Kidney tubule cell (primary cell): ENCODE measurements at regions not wholly inside any gene's neighbourhood (a gene's known extent, or its start where the extent isn't known, plus 50 kb on each side); places are given as distances from the start of the nearest gene placed in this dataset.
A peak's percentile ranks its signal among the peaks of the same experiment; 100 is the strongest.

ENCODE experiments used
- DNase-seq: peaks from one replicate; pipeline ENCODE4 v3.0.0-alpha.2; 2018; ENCODE audit warnings: low spot score

GRCh38 chr2:103810875-103811274, 1043.0 kb upstream of the POU3F3 start:
- DNase-seq = no peak

GRCh38 chr2:103814016-103814415, 1039.9 kb upstream of the POU3F3 start:
- DNase-seq = no peak

GRCh38 chr2:103815731-103816130, 1038.2 kb upstream of the POU3F3 start:
- DNase-seq = no peak

GRCh38 chr2:103817746-103818145, 1036.2 kb upstream of the POU3F3 start:
- no peak for DNase-seq

GRCh38 chr2:103818176-103818575, 1035.7 kb upstream of the POU3F3 start:
- no peak for DNase-seq

- DNase-seq = no peak
These were observed 1034.3 kb upstream of the POU3F3 start for GRCh38 chr2:103819599-103819998.

- DNase-seq = peak; percentile 92
These were observed 1030.1 kb upstream of the POU3F3 start for GRCh38 chr2:103823847-103824246.

- DNase-seq = no peak
These were observed 1006.6 kb upstream of the POU3F3 start for GRCh38 chr2:103847276-103847675.

- DNase-seq = no peak
These were observed 994.7 kb upstream of the POU3F3 start for GRCh38 chr2:103859238-103859637.

GRCh38 chr2:103860016-103860415, 993.9 kb upstream of the POU3F3 start:
- DNase-seq = no peak

- peak; percentile 6 for DNase-seq
These were observed 985.5 kb upstream of the POU3F3 start for GRCh38 chr2:103868396-103868795.

- DNase-seq = peak; percentile 52
These were observed 980.1 kb upstream of the POU3F3 start for GRCh38 chr2:103873716-103874351.

- DNase-seq = no peak
These were observed 978.8 kb upstream of the POU3F3 start for GRCh38 chr2:103875131-103875530.

- no peak for DNase-seq
These were observed 978.4 kb upstream of the POU3F3 start for GRCh38 chr2:103875531-103875930.

GRCh38 chr2:103876611-103877010, 977.3 kb upstream of the POU3F3 start:
- DNase-seq = no peak

- DNase-seq = no peak
These were observed 974.8 kb upstream of the POU3F3 start for GRCh38 chr2:103879101-103879500.

- no peak for DNase-seq
These were observed 973.7 kb upstream of the POU3F3 start for GRCh38 chr2:103880081-103880834.

- no peak for DNase-seq
These were observed 966.3 kb upstream of the POU3F3 start for GRCh38 chr2:103887625-103888024.

- DNase-seq = no peak
These were observed 957.7 kb upstream of the POU3F3 start for GRCh38 chr2:103896182-103896581.

GRCh38 chr2:103898561-103898960, 955.4 kb upstream of the POU3F3 start:
- peak; percentile 45 for DNase-seq

GRCh38 chr2:103902347-103902746, 951.6 kb upstream of the POU3F3 start:
- no peak for DNase-seq

- no peak for DNase-seq
These were observed 932.8 kb upstream of the POU3F3 start for GRCh38 chr2:103921161-103921560.

GRCh38 chr2:103942199-103942598, 911.7 kb upstream of the POU3F3 start:
- DNase-seq = no peak

GRCh38 chr2:103945083-103945482, 908.8 kb upstream of the POU3F3 start:
- no peak for DNase-seq
